HG03432 (cell line): ENCODE measurements at regions not wholly inside any gene's neighbourhood (a gene's known extent, or its start where the extent isn't known, plus 50 kb on each side); places are given as distances from the start of the nearest gene placed in this dataset.

ENCODE experiments used
- ATAC-seq: cut with Tn5 transposase; IDR thresholded peaks from one replicate; pipeline ENCODE4 v1.9.1; 2021; ENCODE audit warnings: mild to moderate bottlenecking, moderate library complexity; ENCODE audit not compliant: unreplicated experiment

GRCh38 chr20:17093782-17094181 is 133.1 kb upstream of the PCSK2 start:
- no peak for ATAC-seq

- no peak for ATAC-seq
Observed at GRCh38 chr20:17097603-17098002, 129.2 kb upstream of the PCSK2 start.

GRCh38 chr20:17100506-17100905 is 126.3 kb upstream of the PCSK2 start:
- ATAC-seq, result no peak

- no peak for ATAC-seq
Observed at GRCh38 chr20:17107127-17107526, 119.7 kb upstream of the PCSK2 start.

GRCh38 chr20:17108896-17109295 is 117.9 kb upstream of the PCSK2 start:
- no peak for ATAC-seq

- no peak for ATAC-seq
Observed at GRCh38 chr20:17109307-17109706, 117.5 kb upstream of the PCSK2 start.

GRCh38 chr20:17128206-17128605 is 98.6 kb upstream of the PCSK2 start:
- no peak for ATAC-seq

- no peak for ATAC-seq
Observed at GRCh38 chr20:17129089-17129488, 97.8 kb upstream of the PCSK2 start.

- ATAC-seq, result no peak
Observed at GRCh38 chr20:17137692-17138091, 89.1 kb upstream of the PCSK2 start.

- ATAC-seq, result no peak
Observed at GRCh38 chr20:17138237-17138636, 88.6 kb upstream of the PCSK2 start.

GRCh38 chr20:17140894-17141293 is 85.9 kb upstream of the PCSK2 start:
- no peak for ATAC-seq

GRCh38 chr20:17141568-17141967 is 85.3 kb upstream of the PCSK2 start:
- ATAC-seq, result no peak

- no peak for ATAC-seq
Observed at GRCh38 chr20:17142666-17143065, 84.2 kb upstream of the PCSK2 start.

GRCh38 chr20:17150858-17151257 is 76.0 kb upstream of the PCSK2 start:
- no peak for ATAC-seq

- ATAC-seq, result no peak
Observed at GRCh38 chr20:17155401-17155800, 71.4 kb upstream of the PCSK2 start.

GRCh38 chr20:17158701-17159100 is 68.1 kb upstream of the PCSK2 start:
- ATAC-seq, result no peak

- no peak for ATAC-seq
Observed at GRCh38 chr20:17161673-17162481, 65.0 kb upstream of the PCSK2 start.

GRCh38 chr20:17168026-17168612 is 58.7 kb upstream of the PCSK2 start:
- ATAC-seq, result no peak

GRCh38 chr20:17169585-17170136 is 57.2 kb upstream of the PCSK2 start:
- ATAC-seq, result no peak

GRCh38 chr20:17171746-17172280 is 55.0 kb upstream of the PCSK2 start:
- no peak for ATAC-seq

GRCh38 chr20:17172836-17173516 is 53.9 kb upstream of the PCSK2 start:
- no peak for ATAC-seq
